DMS53 treated with DMSO at 0.1 percent for 48 hours (cell line): ENCODE measurements at regions not wholly inside any gene's neighbourhood (a gene's known extent, or its start where the extent isn't known, plus 50 kb on each side); places are given as distances from the start of the nearest gene placed in this dataset.
"Not testable (repeated sequence)": the region's sequence is repeated elsewhere in the genome, so short reads cannot be mapped to it uniquely, and the experiment has no call there.

Experiments
- DNase-seq: peaks from one replicate; lab custom pipeline; 2025; ENCODE audit not compliant: unreplicated experiment; lab: John Stamatoyannopoulos, UW

DNA sequence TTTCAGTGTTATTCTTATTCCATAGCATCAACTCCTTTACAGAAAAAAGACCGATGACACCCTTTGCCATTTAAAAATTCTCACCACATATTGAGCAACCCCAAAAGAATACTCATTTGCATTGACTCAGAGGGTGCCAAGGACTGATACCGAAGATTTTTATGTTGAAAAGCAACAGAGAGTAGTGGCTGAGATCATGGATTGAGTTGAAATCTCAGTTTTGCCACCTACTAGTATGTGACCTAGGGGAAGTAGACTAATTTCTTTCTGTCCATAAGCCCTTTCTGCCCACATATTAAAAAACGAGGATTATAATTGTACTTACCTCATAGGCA lies 313.9 kb upstream of the SATB1 start:
- no peak for DNase-seq

DNA sequence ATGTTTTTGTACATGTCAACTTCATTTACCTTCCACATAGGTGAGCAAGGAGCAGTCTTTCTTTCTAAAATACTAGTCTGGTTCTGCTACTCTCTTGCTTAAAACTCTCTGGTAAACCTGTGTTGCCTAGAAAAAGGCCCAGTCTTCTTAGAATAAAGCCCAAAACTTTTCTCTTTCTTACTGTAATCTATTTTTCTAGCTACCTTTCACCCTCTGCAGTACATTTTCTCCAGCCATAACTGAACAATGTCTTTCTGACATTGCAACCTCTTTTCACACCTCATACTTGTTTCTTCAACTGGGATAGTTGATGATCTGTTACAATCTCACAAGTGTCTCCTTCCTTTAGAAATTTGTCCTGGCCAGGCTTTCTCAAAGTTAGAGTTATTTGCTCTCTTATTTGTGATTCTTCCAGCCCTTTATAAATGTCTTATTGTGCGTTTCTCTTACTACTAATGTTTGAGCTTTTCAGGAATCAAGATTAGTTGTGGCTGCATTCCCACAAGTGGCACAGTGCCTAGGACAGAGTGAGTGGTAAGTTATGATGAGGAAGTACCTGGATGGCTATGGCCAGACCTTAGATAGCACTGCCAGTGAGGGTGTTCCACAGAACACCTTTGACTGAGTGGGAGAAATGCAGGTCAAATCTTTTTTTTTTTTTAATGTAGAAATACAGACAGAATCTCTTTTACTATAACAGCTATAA lies 313.4 kb upstream of the SATB1 start:
- no peak for DNase-seq

DNA sequence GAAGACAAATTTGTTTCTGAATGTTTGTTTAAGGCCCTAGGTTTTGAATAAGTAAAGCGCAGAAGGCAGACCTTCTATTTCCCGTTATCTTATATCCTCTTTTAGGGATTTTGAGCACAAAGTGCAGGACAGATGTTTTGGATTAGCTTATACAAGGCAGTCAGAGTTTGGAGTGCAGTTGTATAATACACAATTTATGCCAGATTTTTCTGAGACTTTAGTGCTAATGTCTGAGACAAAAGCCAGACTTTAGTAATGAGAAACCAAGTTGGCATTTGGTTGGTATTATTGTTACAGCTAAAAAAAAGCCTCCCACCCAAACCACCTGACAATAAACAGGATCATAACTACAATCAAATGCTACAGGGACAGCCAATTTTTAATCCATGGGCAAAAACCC lies 309.9 kb upstream of the SATB1 start:
- DNase-seq = no peak

DNA sequence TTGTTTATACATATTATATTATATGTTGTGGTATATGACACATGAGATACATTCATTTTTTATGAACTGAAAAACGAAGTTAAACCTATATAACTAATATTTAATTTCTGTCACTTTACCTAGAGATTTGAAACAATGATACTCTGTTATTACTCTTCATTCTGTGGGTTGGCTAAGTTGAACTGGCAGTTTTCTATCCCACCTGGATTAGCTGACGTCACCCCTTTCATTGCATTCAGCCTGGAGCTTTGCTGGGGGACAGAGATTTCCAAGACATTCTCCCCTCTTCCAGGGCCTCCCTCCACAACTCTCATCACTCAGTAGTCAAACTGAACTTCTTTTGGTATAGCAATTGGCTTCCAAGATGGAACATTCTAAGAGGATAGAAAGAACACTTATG lies 309.2 kb upstream of the SATB1 start:
- DNase-seq = no peak

DNA sequence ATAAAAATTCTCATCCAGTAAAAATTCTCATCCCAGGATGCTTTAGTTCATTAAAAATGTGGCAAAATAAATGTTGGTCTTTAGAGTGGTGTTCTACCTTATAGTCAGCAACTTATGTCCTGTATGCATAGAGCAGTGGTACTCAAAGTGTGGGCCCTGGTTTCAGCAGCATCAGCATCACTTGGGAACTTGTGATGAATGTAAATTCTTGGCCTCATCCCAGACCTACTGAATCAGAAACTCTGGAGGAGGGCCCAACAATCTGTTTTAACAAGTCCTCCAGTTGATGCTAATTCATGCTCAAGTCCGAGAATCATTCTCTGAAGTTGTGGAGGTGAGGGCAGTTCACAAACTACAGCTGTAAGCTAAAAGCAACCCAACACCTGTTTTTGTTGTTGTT lies 307.3 kb upstream of the SATB1 start:
- no peak for DNase-seq

DNA sequence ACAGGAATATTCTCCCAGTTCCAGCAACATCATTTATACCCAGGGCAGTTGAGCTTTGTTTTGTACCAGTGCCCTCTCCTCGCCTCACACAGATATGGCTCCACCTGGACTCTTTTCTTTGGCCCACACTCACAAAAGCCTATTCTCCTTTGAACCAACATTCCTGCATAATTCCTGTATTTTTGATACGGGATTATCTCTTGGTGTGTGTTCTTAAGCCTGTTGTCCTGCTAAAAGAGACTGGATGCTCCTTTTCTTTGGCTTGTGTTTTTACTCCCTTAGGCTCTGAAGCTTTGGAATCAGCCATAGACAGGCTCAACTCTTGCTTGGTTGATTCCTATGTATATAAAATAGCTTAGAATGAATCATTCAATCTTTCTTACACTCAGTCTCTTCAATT lies 305.4 kb upstream of the SATB1 start:
- DNase-seq = no peak

DNA sequence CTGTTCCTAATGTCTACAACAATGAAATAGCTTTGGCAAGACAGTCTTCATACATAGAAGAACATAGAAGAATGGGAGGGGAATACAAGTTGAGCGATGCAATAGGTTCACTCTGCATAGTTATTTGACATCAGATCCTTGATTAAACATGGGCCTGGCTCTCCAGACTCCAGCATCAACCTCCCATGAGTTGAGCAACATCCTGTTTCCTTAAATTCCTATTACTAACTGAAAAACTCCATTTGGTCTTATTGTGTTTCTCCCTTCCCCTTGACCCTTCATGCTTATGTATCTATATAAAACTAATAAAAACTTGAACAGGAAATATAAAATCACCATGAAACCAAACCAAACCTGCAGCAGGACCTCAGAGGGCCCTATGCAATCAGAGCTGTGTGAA lies 304.5 kb upstream of the SATB1 start:
- no peak for DNase-seq

DNA sequence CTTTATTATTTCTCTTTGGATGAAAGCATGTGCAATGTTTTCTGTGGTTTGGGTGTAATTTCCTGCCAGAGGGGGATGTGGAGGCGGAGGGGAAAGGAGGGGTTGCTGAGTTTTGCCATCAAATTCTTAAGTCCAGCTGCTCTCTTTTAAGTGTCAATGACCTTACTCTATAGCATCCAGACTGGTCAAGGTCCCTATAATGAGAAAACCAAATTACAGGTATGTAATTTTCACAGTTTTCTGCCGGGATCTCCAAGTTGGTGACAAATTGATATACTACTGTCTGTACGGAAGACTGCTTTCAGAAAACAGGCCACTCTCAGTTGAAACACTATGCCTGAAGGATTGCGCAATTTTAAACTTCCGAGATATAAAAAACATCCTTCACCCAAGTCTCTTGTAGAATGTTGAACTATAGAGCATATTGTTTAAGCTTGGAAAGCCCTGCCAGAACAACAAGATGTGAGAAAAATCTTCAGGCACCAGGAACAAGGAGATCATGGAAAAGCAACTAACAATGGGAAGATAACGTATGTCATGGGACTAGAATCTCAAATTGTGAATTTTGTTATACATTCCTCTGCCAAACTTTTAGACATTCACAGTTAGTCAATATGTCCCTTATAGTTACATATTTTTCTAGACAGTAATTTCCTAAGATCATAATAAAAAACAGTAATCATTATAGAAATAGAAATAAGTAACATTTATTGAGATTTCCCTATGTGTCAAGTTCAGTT lies 300.7 kb upstream of the SATB1 start:
- DNase-seq = no peak

DNA sequence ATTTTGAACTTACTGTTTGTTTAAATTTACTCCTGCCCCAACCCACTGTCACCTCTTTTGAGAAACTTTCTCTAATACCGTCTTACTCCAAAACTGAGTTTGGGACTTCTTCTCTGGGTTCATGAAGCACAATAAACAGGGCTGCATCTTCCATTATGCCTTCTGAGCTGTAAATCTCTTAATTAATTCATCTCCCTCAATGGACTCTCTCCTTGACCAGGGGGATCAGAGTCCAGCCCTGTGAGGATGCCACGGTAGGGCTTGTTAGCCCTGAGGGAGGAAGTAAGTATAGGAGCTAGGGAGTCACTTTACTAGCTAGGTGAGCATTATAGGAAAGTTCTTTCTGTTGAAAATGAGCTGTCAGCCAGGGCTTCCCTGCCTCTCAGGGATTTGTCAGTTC lies 299.3 kb upstream of the SATB1 start:
- no peak for DNase-seq

DNA sequence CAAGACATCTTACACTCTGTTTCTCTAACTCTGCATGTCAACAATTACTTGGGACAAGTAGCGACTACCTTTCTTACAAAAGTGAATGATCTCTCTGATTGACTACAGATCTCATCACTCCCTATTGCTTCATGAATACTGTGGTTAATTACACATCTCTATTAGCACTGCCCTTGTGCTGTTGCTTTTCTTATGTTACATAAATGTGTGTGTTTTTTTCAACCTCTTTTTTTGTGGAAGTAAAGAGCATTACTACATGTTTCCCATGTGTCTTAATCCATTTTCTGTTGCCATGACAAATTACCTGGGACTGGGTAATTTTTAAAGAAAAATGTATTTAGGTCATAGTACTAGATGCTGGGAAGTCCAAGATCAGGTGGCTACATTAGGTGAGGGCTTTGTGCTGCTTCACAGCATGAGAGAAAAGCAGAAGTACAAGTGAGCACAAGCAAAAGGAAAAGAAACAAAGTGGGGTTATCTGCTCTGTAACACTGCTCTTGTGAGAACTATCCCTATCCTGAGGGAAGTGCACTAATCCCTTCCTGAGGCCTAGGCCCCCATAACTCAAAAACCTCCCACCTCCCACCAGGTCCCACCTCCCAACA lies 298.2 kb upstream of the SATB1 start:
- DNase-seq = no peak

DNA sequence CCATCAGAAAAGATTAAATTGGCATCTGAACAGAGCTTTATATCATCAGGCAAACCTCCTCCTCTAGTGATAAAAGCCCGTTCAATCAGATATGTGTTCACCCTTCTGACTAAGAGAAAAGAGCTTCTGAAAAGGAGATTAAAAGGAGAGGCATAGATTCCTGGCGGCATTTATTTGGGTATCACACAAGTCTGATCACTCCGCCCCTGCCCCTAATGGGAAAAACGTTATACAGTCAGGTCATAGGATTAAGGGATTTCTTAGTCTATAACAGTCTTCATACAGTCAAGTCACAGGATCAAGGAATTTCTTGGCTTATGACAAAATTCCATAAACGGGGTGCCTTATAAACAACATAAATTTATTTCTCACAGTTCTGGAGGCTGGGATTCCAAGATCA lies 295.4 kb upstream of the SATB1 start:
- DNase-seq = no peak

DNA sequence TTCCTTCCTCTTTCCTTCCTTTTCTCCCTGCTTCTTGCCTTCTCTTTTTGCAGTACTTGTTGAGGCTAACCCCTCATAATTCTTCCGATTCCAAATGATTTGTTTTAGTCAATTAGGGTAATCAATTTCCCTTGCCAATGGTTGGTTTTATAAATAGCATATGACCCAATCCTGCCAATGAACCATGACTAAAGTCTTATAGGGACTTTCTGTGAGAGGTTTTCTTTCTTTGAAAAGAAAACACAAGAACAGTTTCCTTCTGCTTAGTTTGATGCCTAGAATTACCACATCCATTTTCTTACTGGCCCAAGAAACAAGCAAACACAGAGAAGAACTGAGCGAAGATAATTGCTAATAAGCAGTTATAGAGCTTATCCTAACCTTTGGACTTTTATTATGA lies 292.5 kb upstream of the SATB1 start:
- DNase-seq = no peak

DNA sequence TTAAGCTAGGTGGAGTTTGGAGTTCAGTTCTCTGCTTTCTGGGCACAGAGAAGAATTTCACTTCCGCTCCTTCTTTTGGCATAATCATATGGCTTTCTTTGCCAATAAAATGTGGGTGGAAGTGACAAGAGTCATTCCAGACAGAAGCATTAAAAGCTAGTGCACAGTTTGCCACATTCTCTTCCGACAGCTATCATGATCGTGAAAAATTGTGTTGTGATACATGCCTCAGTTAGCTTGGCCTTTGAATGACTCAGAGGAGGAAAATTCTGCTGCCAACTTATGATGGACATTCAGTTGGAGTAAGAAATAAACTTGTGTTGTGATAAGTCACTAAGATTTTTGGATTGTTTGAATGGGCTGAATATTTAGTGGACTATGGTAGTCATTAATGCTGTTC lies 291.7 kb upstream of the SATB1 start:
- no peak for DNase-seq

DNA sequence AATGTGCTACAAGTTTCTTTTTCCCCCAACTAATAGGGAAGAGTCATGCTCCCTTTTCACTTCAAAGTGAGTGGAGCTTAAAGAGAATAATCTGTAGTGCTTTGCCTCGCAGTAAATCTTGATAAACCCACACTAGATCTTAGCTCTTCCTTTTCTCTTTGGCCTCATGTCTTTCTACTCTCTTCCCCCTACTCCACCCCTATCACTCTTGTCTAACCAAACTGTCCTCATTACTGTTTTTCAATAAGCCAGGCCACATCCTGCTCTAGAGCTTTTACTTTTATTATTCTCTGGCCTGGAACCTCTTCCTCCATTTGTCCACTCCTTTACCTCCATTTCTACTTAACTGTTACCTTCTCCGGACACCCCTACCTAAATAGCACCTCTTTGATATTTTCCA lies 291.0 kb upstream of the SATB1 start:
- no peak for DNase-seq

DNA sequence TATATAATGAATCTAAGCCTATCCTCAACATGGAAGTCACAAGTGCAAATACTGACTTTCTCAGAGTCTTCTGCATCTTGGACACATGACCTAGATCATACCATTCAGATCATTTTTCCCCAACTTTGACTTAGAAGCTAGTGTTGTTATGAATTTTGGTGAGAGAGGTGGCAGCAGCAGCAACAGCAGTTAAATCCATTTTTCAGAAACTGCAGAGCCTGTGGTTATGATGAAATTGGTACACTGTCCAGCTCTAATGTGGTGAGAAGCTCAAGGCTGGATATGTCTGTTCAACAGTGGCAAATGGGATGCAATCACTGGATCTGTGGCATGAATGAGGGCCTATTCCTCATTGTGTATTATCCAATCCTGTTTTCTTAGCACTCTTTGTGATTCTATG lies 290.1 kb upstream of the SATB1 start:
- no peak for DNase-seq

DNA sequence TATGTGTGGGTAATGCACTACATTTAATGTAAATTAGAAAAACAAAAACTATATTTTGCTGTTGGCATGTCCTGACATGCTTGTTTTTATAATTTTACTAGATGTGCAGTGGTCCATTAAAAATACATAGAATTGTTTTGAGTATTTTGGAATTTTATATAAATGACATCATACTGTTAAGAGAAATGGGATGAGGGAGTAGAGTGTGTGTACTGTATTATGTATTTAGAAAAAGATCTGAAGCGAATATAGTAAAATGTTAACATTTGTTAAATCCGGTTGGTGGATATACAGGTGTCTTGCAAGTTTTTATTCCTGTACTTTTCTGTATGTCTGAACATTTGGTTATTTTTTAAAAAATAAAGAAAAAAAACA lies 288.4 kb upstream of the SATB1 start:
- DNase-seq = no peak

DNA sequence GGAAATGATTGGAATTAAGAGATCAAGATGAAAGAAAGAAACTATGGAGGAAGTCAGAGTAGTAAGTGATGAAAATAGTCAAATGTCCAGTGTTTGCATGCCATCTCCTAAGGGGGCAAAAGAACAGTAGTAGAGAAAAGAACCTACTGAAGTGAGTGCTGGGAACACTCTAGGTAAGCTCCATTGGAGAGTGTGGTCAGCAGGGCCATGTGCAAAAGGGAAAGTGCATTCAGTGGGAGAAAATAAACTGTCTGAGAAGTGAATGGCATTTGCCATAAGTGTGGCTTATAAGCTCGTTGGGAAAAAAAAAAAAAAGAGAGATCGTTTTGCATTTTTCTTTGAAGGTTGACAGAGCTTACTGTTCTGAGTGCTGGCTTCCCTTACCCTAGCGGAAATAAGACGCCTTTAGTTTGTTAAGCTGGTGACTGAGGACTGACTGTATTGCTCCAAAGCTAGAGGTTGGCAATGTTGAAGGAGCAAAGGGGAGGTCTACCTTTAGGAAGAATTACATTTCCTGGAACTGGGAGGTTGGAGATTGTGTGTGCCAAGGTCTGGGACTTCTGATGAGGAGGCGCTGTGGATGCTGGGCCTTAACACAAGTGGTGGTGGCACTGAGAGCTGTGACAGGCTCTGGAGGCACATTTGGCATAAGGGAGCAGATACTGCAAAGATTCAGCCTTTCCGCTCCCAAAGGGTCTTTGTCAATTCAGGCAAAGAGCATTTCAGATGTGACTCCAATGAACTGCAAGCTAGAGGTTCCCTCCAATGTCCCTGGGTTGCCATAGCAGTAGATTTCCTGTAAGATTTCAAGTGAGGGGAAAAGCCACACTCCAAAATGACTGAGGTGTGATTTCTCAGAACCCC lies 287.8 kb upstream of the SATB1 start:
- DNase-seq = no peak

DNA sequence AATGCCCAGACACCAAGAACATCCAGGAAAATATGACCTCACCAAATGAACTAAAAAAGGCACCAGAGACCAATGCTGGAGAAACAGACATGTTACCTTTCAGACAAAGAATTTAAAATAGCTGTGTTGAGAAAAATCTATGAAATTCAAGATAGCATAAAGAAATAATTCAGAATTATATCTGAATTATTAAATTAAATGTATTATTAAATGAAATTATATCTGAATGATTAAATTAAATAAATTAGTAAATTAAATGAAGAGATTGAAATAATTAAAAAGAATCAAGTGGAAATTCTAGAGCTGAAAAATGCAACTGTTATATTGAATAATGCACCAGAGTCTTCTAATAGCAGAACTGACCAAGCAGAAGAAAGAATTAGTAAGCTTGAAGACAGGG lies 279.2 kb upstream of the SATB1 start:
- DNase-seq = no peak

DNA sequence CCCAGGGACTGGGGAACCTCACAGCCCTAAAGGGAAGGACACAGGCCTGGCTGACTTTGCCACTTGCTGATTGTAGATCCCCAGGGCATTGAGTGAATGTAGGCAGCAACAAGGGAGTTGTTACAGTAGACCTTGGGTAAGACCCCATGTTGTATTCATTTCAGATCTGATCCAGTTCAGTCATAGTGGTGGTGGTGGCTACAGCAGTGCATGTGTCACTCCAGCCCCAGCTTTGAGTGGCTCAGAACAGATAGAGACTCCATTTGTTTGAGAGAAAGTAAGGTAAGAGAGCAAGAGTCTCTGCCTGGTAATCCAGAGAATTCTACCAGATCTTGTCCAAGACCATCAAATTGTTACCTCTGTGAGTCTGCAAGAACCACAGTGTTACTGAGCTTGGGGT lies 278.7 kb upstream of the SATB1 start:
- DNase-seq = no peak

DNA sequence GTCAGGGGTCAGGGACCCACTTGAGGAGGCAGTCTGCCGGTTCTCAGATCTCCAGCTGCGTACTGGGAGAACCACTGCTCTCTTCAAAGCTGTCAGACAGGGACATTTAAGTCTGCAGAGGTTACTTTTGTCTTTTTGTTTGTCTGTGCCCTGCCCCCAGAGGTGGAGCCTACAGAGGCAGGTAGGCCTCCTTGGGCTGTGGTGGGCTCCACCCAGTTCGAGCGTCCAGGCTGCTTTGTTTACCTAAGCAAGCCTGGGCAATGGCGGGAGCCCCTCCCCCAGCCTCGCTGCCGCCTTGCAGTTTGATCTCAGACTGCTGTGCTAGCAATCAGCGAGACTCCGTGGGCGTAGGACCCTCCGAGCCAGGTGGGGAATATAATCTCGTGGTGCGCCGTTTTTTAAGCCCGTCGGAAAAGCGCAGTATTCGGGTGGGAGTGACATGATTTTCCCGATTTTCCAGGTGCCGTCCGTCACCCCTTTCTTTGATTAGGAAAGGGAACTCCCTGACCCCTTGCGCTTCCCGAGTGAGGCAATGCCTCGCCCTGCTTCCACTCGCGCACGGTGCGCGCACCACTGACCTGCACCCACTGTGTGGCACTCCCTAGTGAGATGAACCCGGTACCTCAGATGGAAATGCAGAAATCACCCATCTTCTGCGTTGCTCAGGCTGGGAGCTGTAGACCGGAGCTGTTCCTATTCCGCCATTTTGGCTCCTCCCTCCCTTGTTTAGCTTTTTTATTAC lies 268.6 kb upstream of the SATB1 start:
- DNase-seq = not testable (repeated sequence)

DNA sequence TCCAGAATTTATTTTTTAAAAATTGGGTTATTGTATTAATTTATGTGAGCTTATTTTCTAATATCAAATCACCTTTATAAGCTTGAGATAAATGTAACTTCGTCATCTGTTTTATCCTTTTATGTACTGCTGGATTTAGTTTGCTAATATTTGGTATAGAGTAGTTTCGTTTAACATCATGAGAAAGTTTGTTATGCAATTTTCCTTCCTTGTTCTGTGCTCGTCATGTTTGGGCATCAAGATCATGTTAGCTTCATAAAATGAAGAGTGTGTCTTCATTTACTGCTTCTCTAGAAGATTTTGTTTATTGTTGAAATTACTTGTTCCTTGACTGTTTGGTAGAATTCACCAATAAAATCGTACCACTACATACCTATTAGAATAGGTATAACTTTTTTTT lies 262.1 kb upstream of the SATB1 start:
- DNase-seq = no peak
